ENCODE measurements at regions not wholly inside any gene's neighbourhood (a gene's known extent, or its start where the extent isn't known, plus 50 kb on each side); places are given as distances from the start of the nearest gene placed in this dataset.

GRCh38 chr3:73280746-73281145, 219.3 kb downstream of the EBLN2 start (continued):
- TF ChIP-seq, protein P1, sequence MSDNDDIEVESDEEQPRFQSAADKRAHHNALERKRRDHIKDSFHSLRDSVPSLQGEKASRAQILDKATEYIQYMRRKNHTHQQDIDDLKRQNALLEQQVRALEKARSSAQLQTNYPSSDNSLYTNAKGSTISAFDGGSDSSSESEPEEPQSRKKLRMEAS (IDR thresholded peaks at IDR 0.05), result no peak
- TF ChIP-seq RBBP5 (IDR thresholded peaks at IDR 0.05; ENCODE audit: borderline replicate concordance, low read depth, low read length) (no peak), ASH2L (IDR thresholded peaks at IDR 0.05; ENCODE audit: low read length) (no peak), JUND (IDR thresholded peaks at IDR 0.05; ENCODE audit: low read length) (no peak), TCF12 (IDR thresholded peaks at IDR 0.05; ENCODE audit: low read depth, low read length) (no peak)
